ENCODE measurements at regions not wholly inside any gene's neighbourhood (a gene's known extent, or its start where the extent isn't known, plus 50 kb on each side); places are given as distances from the start of the nearest gene placed in this dataset.

DNA sequence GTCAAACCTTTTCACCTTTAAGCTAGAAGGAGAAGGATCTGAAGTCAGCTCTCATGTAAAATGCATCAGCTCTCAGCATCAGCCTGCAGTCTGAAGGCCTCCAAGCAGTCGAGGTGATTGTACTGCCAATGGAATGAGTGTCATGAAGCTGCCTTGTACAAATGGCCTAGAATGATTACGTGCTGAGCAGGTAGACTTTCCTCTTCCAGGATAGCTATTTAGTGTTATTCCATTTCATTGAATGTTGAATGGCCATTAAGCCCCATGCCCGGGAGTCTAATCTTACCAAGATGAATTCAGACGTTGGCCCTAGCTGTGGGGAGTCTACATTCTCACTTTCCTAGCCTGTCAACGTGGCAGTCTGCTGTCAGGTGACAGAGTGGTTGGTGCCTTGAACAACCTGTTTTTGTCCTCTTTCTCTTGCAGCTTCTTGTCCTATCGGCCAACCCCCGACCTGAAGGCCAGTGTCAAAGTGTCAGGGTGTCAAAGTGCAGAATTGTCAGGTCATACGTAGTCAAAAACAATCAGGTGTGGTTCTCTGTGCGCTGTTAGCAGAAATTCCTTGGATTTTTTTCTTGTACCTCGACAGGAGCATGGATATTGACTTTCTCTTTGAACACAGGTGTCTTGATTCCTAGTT lies 95.2 kb upstream of the TIAM2 start:
- TF ChIP-seq, protein P1, sequence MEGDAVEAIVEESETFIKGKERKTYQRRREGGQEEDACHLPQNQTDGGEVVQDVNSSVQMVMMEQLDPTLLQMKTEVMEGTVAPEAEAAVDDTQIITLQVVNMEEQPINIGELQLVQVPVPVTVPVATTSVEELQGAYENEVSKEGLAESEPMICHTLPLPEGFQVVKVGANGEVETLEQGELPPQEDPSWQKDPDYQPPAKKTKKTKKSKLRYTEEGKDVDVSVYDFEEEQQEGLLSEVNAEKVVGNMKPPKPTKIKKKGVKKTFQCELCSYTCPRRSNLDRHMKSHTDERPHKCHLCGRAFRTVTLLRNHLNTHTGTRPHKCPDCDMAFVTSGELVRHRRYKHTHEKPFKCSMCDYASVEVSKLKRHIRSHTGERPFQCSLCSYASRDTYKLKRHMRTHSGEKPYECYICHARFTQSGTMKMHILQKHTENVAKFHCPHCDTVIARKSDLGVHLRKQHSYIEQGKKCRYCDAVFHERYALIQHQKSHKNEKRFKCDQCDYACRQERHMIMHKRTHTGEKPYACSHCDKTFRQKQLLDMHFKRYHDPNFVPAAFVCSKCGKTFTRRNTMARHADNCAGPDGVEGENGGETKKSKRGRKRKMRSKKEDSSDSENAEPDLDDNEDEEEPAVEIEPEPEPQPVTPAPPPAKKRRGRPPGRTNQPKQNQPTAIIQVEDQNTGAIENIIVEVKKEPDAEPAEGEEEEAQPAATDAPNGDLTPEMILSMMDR (conservative IDR thresholded peaks at IDR 0.05 in 1 of 2, IDR thresholded peaks at IDR 0.05 in 1 of 2; ENCODE audit: low read depth in 1 of 2, low read length in 2 of 2) = no peak
- no peak for TF ChIP-seq EZH2 (IDR thresholded peaks at IDR 0.05; ENCODE audit: low read length, missing control alignments)

All from fibroblast of lung (primary cell).